ENCODE measurements at regions not wholly inside any gene's neighbourhood (a gene's known extent, or its start where the extent isn't known, plus 50 kb on each side); places are given as distances from the start of the nearest gene placed in this dataset.
A peak's percentile ranks its signal among the peaks of the same experiment; 100 is the strongest.
"Not testable (repeated sequence)": the region's sequence is repeated elsewhere in the genome, so short reads cannot be mapped to it uniquely, and the experiment has no call there.

- peak in 1 of 2 donors; percentile 5 for DNase-seq (ENCODE audit: low read depth in 2 of 2)
Measured at GRCh38 chr9:78406933-78407332, 110.0 kb downstream of the PSAT1 start.

DNA sequence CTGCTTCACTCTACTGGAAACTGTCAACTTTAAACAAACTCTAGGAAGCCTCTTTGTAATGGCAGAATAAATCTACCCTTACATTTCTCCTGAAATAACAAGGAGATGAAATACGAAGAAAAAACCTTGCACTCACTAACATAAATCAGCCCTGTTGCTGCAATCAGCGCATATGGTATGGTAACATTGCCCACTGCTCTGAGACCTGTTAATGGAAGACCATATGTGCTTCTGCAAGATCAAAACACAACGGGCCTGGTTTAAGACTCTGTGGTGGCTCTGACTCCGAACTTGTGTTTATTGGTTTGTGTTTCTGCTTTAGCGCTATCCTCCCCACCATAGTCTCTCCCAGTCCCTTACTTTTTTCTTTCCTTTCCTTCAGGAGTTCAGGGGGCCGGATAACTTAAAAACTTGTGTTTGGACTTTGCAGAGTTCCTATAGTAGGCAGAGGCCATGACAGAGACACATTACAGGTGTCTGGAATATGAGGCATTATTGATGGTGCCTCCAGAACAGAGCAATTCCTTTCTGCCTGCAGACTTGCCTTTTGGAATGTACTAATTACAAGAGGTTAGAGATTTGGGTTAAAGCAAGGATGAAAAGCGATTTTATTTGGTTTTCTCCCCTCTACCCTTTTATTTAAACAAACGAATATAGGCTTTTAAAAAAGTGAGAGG lies 110.8 kb downstream of the PSAT1 start:
- no peaks in the 10 kb centered on the region for H3K4me1 ChIP-seq (ENCODE audit: control insufficient read depth, extremely low read depth, insufficient read depth, low read length)
- no peaks in the 10 kb centered on the region for H4K20me1 ChIP-seq (ENCODE audit: control insufficient read depth, extremely low read depth, insufficient read depth, low read length)
- no peak overlapping the region for H3K4me3 ChIP-seq (replicated peaks in 1 of 4; ENCODE audit: control extremely low read depth in 1 of 4, insufficient read depth in 1 of 4, low read depth in 3 of 4, low read length in 4 of 4)
- H3K27me3 ChIP-seq (ENCODE audit: control insufficient read depth, insufficient read depth, low read length), result no peaks in the 10 kb centered on the region
- TF ChIP-seq, protein P1, sequence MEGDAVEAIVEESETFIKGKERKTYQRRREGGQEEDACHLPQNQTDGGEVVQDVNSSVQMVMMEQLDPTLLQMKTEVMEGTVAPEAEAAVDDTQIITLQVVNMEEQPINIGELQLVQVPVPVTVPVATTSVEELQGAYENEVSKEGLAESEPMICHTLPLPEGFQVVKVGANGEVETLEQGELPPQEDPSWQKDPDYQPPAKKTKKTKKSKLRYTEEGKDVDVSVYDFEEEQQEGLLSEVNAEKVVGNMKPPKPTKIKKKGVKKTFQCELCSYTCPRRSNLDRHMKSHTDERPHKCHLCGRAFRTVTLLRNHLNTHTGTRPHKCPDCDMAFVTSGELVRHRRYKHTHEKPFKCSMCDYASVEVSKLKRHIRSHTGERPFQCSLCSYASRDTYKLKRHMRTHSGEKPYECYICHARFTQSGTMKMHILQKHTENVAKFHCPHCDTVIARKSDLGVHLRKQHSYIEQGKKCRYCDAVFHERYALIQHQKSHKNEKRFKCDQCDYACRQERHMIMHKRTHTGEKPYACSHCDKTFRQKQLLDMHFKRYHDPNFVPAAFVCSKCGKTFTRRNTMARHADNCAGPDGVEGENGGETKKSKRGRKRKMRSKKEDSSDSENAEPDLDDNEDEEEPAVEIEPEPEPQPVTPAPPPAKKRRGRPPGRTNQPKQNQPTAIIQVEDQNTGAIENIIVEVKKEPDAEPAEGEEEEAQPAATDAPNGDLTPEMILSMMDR (conservative IDR thresholded peaks at IDR 0.05 in 1 of 2, IDR thresholded peaks at IDR 0.05 in 1 of 2; ENCODE audit: low read depth in 1 of 2, low read length in 2 of 2), result no peak
- TF ChIP-seq EZH2 (IDR thresholded peaks at IDR 0.05; ENCODE audit: low read length, missing control alignments), result no peak
- no peak overlapping the region for H3K4me2 ChIP-seq (ENCODE audit: extremely low read depth, insufficient read depth, low read length)
- H3K79me2 ChIP-seq (ENCODE audit: control insufficient read depth, insufficient read depth, low read length), result no peaks in the 10 kb centered on the region
- H2AFZ ChIP-seq (ENCODE audit: low read length), result no peak overlapping the region
- no peaks in the 10 kb centered on the region for H3K9me3 ChIP-seq (ENCODE audit: control insufficient read depth, insufficient read depth, low read depth, low read length)
- H3K36me3 ChIP-seq (ENCODE audit: control insufficient read depth, insufficient read depth, low read length), result no peaks in the 10 kb centered on the region
- H3K27ac ChIP-seq (ENCODE audit: insufficient read depth, low read length), result no peak overlapping the region
- H3K9ac ChIP-seq (ENCODE audit: insufficient read depth, low read length), result no peak overlapping the region
- DNase-seq (ENCODE audit: low read depth in 2 of 2), result no peak

More at GRCh38 chr9:78406933-78407332, 110.0 kb downstream of the PSAT1 start:
- no peaks in the 10 kb centered on the region for H3K4me1 ChIP-seq (ENCODE audit: control insufficient read depth, extremely low read depth, insufficient read depth, low read length)
- no peaks in the 10 kb centered on the region for H3K9me3 ChIP-seq (ENCODE audit: control insufficient read depth, insufficient read depth, low read depth, low read length)
- no peak overlapping the region for H3K4me2 ChIP-seq (ENCODE audit: extremely low read depth, insufficient read depth, low read length)
- H3K27ac ChIP-seq (ENCODE audit: insufficient read depth, low read length), result no peak overlapping the region
- no peaks in the 10 kb centered on the region for H3K27me3 ChIP-seq (ENCODE audit: control insufficient read depth, insufficient read depth, low read length)
- H3K79me2 ChIP-seq (ENCODE audit: control insufficient read depth, insufficient read depth, low read length), result no peaks in the 10 kb centered on the region
- H3K9ac ChIP-seq (ENCODE audit: insufficient read depth, low read length), result no peak overlapping the region
- no peak overlapping the region for H3K4me3 ChIP-seq (replicated peaks in 1 of 4; ENCODE audit: control extremely low read depth in 1 of 4, insufficient read depth in 1 of 4, low read depth in 3 of 4, low read length in 4 of 4)
- TF ChIP-seq, protein P1 (conservative IDR thresholded peaks at IDR 0.05 in 1 of 2, IDR thresholded peaks at IDR 0.05 in 1 of 2; ENCODE audit: low read depth in 1 of 2, low read length in 2 of 2), result no peak
- TF ChIP-seq EZH2 (IDR thresholded peaks at IDR 0.05; ENCODE audit: low read length, missing control alignments), result no peak
- H3K36me3 ChIP-seq (ENCODE audit: control insufficient read depth, insufficient read depth, low read length), result no peaks in the 10 kb centered on the region
- H4K20me1 ChIP-seq (ENCODE audit: control insufficient read depth, extremely low read depth, insufficient read depth, low read length), result no peaks in the 10 kb centered on the region
- H2AFZ ChIP-seq (ENCODE audit: low read length), result no peak overlapping the region

GRCh38 chr9:78408388-78408787 lies 111.5 kb downstream of the PSAT1 start:
- H3K27me3 ChIP-seq (ENCODE audit: control insufficient read depth, insufficient read depth, low read length), result no peaks in the 10 kb centered on the region
- H3K4me1 ChIP-seq (ENCODE audit: control insufficient read depth, extremely low read depth, insufficient read depth, low read length), result no peaks in the 10 kb centered on the region
- H3K36me3 ChIP-seq (ENCODE audit: control insufficient read depth, insufficient read depth, low read length), result no peaks in the 10 kb centered on the region
- no peak for TF ChIP-seq EZH2 (IDR thresholded peaks at IDR 0.05; ENCODE audit: low read length, missing control alignments)
- TF ChIP-seq, protein P1 (conservative IDR thresholded peaks at IDR 0.05 in 1 of 2, IDR thresholded peaks at IDR 0.05 in 1 of 2; ENCODE audit: low read depth in 1 of 2, low read length in 2 of 2), result no peak
- no peak overlapping the region for H3K4me2 ChIP-seq (ENCODE audit: extremely low read depth, insufficient read depth, low read length)
- H3K4me3 ChIP-seq (replicated peaks in 1 of 4; ENCODE audit: control extremely low read depth in 1 of 4, insufficient read depth in 1 of 4, low read depth in 3 of 4, low read length in 4 of 4), result no peak overlapping the region
- DNase-seq (ENCODE audit: low read depth in 2 of 2), result no peak
- no peaks in the 10 kb centered on the region for H3K9me3 ChIP-seq (ENCODE audit: control insufficient read depth, insufficient read depth, low read depth, low read length)
- H2AFZ ChIP-seq (ENCODE audit: low read length), result no peak overlapping the region
- no peaks in the 10 kb centered on the region for H4K20me1 ChIP-seq (ENCODE audit: control insufficient read depth, extremely low read depth, insufficient read depth, low read length)
- H3K27ac ChIP-seq (ENCODE audit: insufficient read depth, low read length), result no peak overlapping the region
- no peaks in the 10 kb centered on the region for H3K79me2 ChIP-seq (ENCODE audit: control insufficient read depth, insufficient read depth, low read length)
- H3K9ac ChIP-seq (ENCODE audit: insufficient read depth, low read length), result no peak overlapping the region

GRCh38 chr9:78409928-78410510 lies 113.1 kb downstream of the PSAT1 start:
- not testable (repeated sequence) for H3K4me2 ChIP-seq (ENCODE audit: extremely low read depth, insufficient read depth, low read length); H3K79me2 ChIP-seq (ENCODE audit: control insufficient read depth, insufficient read depth, low read length); H3K4me3 ChIP-seq (replicated peaks in 1 of 4; ENCODE audit: control extremely low read depth in 1 of 4, insufficient read depth in 1 of 4, low read depth in 3 of 4, low read length in 4 of 4); H3K4me1 ChIP-seq (ENCODE audit: control insufficient read depth, extremely low read depth, insufficient read depth, low read length); H3K9ac ChIP-seq (ENCODE audit: insufficient read depth, low read length); H4K20me1 ChIP-seq (ENCODE audit: control insufficient read depth, extremely low read depth, insufficient read depth, low read length); H3K27me3 ChIP-seq (ENCODE audit: control insufficient read depth, insufficient read depth, low read length); DNase-seq (ENCODE audit: low read depth in 2 of 2); H3K27ac ChIP-seq (ENCODE audit: insufficient read depth, low read length); H2AFZ ChIP-seq (ENCODE audit: low read length); H3K36me3 ChIP-seq (ENCODE audit: control insufficient read depth, insufficient read depth, low read length); H3K9me3 ChIP-seq (ENCODE audit: control insufficient read depth, insufficient read depth, low read depth, low read length)
